ENCODE measurements at regions not wholly inside any gene's neighbourhood (a gene's known extent, or its start where the extent isn't known, plus 50 kb on each side); places are given as distances from the start of the nearest gene placed in this dataset.

GRCh38 chr10:6780008-6780677 lies 200.1 kb upstream of the PRKCQ start:
- Histone ChIP-seq H3K4me3 (ENCODE audit: low read length in 2 of 2) (no peak overlapping the region), H3K27ac (ENCODE audit: low read length) (no peak overlapping the region), H3K9me3 (ENCODE audit: control insufficient read depth in 2 of 2, low read length in 2 of 2) (no peaks in the 10 kb centered on the region), H3K36me3 (ENCODE audit: control insufficient read depth in 2 of 2, insufficient read depth in 2 of 2, low read length in 2 of 2) (no peaks in the 10 kb centered on the region), H3K9ac (ENCODE audit: low read length in 2 of 2) (no peak overlapping the region), H3K27me3 (ENCODE audit: control insufficient read depth in 1 of 2, insufficient read depth in 2 of 2, low read length in 2 of 2) (peaks cover 0 to 2% of the 10 kb centered on the region in 2 donors), H3K4me1 (ENCODE audit: control insufficient read depth, insufficient read depth, low read length) (no peaks in the 10 kb centered on the region)

- no peak overlapping the region for H3K9ac ChIP-seq (ENCODE audit: low read length in 2 of 2)
- peaks cover 0 to 2% of the 10 kb centered on the region in 2 donors for H3K27me3 ChIP-seq (ENCODE audit: control insufficient read depth in 1 of 2, insufficient read depth in 2 of 2, low read length in 2 of 2)
- no peak overlapping the region for H3K27ac ChIP-seq (ENCODE audit: low read length)
- H3K36me3 ChIP-seq (ENCODE audit: control insufficient read depth in 2 of 2, insufficient read depth in 2 of 2, low read length in 2 of 2) = no peaks in the 10 kb centered on the region
- no peaks in the 10 kb centered on the region for H3K9me3 ChIP-seq (ENCODE audit: control insufficient read depth in 2 of 2, low read length in 2 of 2)
- no peaks in the 10 kb centered on the region for H3K4me1 ChIP-seq (ENCODE audit: control insufficient read depth, insufficient read depth, low read length)
- no peak overlapping the region for H3K4me3 ChIP-seq (ENCODE audit: low read length in 2 of 2)
Observed at GRCh38 chr10:6778992-6779701, 199.1 kb upstream of the PRKCQ start.

- no peaks in the 10 kb centered on the region for H3K9me3 ChIP-seq (ENCODE audit: control insufficient read depth in 2 of 2, low read length in 2 of 2)
- H3K9ac ChIP-seq (ENCODE audit: low read length in 2 of 2) = no peak overlapping the region
- H3K27ac ChIP-seq (ENCODE audit: low read length) = no peak overlapping the region
- no peaks in the 10 kb centered on the region for H3K36me3 ChIP-seq (ENCODE audit: control insufficient read depth in 2 of 2, insufficient read depth in 2 of 2, low read length in 2 of 2)
- peaks cover 0 to 2% of the 10 kb centered on the region in 2 donors for H3K27me3 ChIP-seq (ENCODE audit: control insufficient read depth in 1 of 2, insufficient read depth in 2 of 2, low read length in 2 of 2)
- no peak overlapping the region for H3K4me3 ChIP-seq (ENCODE audit: low read length in 2 of 2)
- H3K4me1 ChIP-seq (ENCODE audit: control insufficient read depth, insufficient read depth, low read length) = no peaks in the 10 kb centered on the region
Observed at GRCh38 chr10:6776170-6776569, 196.1 kb upstream of the PRKCQ start.

GRCh38 chr10:6774406-6774805 lies 194.3 kb upstream of the PRKCQ start:
- H3K27me3 ChIP-seq (ENCODE audit: control insufficient read depth in 1 of 2, insufficient read depth in 2 of 2, low read length in 2 of 2) = peaks cover 0 to 2% of the 10 kb centered on the region in 2 donors
- no peak overlapping the region for H3K27ac ChIP-seq (ENCODE audit: low read length)
- H3K4me3 ChIP-seq (ENCODE audit: low read length in 2 of 2) = no peak overlapping the region
- H3K9me3 ChIP-seq (ENCODE audit: control insufficient read depth in 2 of 2, low read length in 2 of 2) = peaks cover 5 to 6% of the 10 kb centered on the region in 2 donors
- no peaks in the 10 kb centered on the region for H3K4me1 ChIP-seq (ENCODE audit: control insufficient read depth, insufficient read depth, low read length)
- H3K36me3 ChIP-seq (ENCODE audit: control insufficient read depth in 2 of 2, insufficient read depth in 2 of 2, low read length in 2 of 2) = no peaks in the 10 kb centered on the region
- no peak overlapping the region for H3K9ac ChIP-seq (ENCODE audit: low read length in 2 of 2)

GRCh38 chr10:6771331-6771730 lies 191.3 kb upstream of the PRKCQ start:
- Histone ChIP-seq H3K4me3 (ENCODE audit: low read length in 2 of 2) (no peak overlapping the region), H3K27me3 (ENCODE audit: control insufficient read depth in 1 of 2, insufficient read depth in 2 of 2, low read length in 2 of 2) (peaks cover 0 to 2% of the 10 kb centered on the region in 2 donors), H3K9ac (ENCODE audit: low read length in 2 of 2) (no peak overlapping the region), H3K36me3 (ENCODE audit: control insufficient read depth in 2 of 2, insufficient read depth in 2 of 2, low read length in 2 of 2) (no peaks in the 10 kb centered on the region), H3K27ac (ENCODE audit: low read length) (no peak overlapping the region), H3K9me3 (ENCODE audit: control insufficient read depth in 2 of 2, low read length in 2 of 2) (peaks cover 5 to 6% of the 10 kb centered on the region in 2 donors), H3K4me1 (ENCODE audit: control insufficient read depth, insufficient read depth, low read length) (no peaks in the 10 kb centered on the region)

- H3K27me3 ChIP-seq (ENCODE audit: control insufficient read depth in 1 of 2, insufficient read depth in 2 of 2, low read length in 2 of 2) = peaks cover 0 to 2% of the 10 kb centered on the region in 2 donors
- H3K36me3 ChIP-seq (ENCODE audit: control insufficient read depth in 2 of 2, insufficient read depth in 2 of 2, low read length in 2 of 2) = no peaks in the 10 kb centered on the region
- H3K27ac ChIP-seq (ENCODE audit: low read length) = no peak overlapping the region
- no peaks in the 10 kb centered on the region for H3K4me1 ChIP-seq (ENCODE audit: control insufficient read depth, insufficient read depth, low read length)
- no peak overlapping the region for H3K4me3 ChIP-seq (ENCODE audit: low read length in 2 of 2)
- H3K9ac ChIP-seq (ENCODE audit: low read length in 2 of 2) = no peak overlapping the region
- peaks cover 5 to 6% of the 10 kb centered on the region in 2 donors for H3K9me3 ChIP-seq (ENCODE audit: control insufficient read depth in 2 of 2, low read length in 2 of 2)
Observed at GRCh38 chr10:6770846-6771245, 190.8 kb upstream of the PRKCQ start.

- H3K4me1 ChIP-seq (ENCODE audit: control insufficient read depth, insufficient read depth, low read length) = no peaks in the 10 kb centered on the region
- no peak overlapping the region for H3K27ac ChIP-seq (ENCODE audit: low read length)
- no peak overlapping the region for H3K4me3 ChIP-seq (ENCODE audit: low read length in 2 of 2)
- H3K27me3 ChIP-seq (ENCODE audit: control insufficient read depth in 1 of 2, insufficient read depth in 2 of 2, low read length in 2 of 2) = peaks cover 0 to 2% of the 10 kb centered on the region in 2 donors
- H3K9ac ChIP-seq (ENCODE audit: low read length in 2 of 2) = no peak overlapping the region
- peaks cover 5 to 6% of the 10 kb centered on the region in 2 donors for H3K9me3 ChIP-seq (ENCODE audit: control insufficient read depth in 2 of 2, low read length in 2 of 2)
- H3K36me3 ChIP-seq (ENCODE audit: control insufficient read depth in 2 of 2, insufficient read depth in 2 of 2, low read length in 2 of 2) = no peaks in the 10 kb centered on the region
Observed at GRCh38 chr10:6769704-6770417, 189.8 kb upstream of the PRKCQ start.

GRCh38 chr10:6766131-6766801 lies 186.2 kb upstream of the PRKCQ start:
- peaks cover 8 to 9% of the 10 kb centered on the region in 2 donors for H3K9me3 ChIP-seq (ENCODE audit: control insufficient read depth in 2 of 2, low read length in 2 of 2)
- no peak overlapping the region for H3K9ac ChIP-seq (ENCODE audit: low read length in 2 of 2)
- H3K36me3 ChIP-seq (ENCODE audit: control insufficient read depth in 2 of 2, insufficient read depth in 2 of 2, low read length in 2 of 2) = no peaks in the 10 kb centered on the region
- H3K4me3 ChIP-seq (ENCODE audit: low read length in 2 of 2) = no peak overlapping the region
- peaks cover 0 to 3% of the 10 kb centered on the region in 2 donors for H3K27me3 ChIP-seq (ENCODE audit: control insufficient read depth in 1 of 2, insufficient read depth in 2 of 2, low read length in 2 of 2)
- H3K27ac ChIP-seq (ENCODE audit: low read length) = no peak overlapping the region
- no peaks in the 10 kb centered on the region for H3K4me1 ChIP-seq (ENCODE audit: control insufficient read depth, insufficient read depth, low read length)

GRCh38 chr10:6763423-6763822 lies 183.3 kb upstream of the PRKCQ start:
- Histone ChIP-seq H3K36me3 (ENCODE audit: control insufficient read depth in 2 of 2, insufficient read depth in 2 of 2, low read length in 2 of 2) (no peaks in the 10 kb centered on the region), H3K27me3 (ENCODE audit: control insufficient read depth in 1 of 2, insufficient read depth in 2 of 2, low read length in 2 of 2) (peaks cover 3% of the 10 kb centered on the region in 2 donors), H3K9me3 (ENCODE audit: control insufficient read depth in 2 of 2, low read length in 2 of 2) (peaks cover 2 to 13% of the 10 kb centered on the region in 2 donors), H3K27ac (ENCODE audit: low read length) (no peak overlapping the region), H3K4me1 (ENCODE audit: control insufficient read depth, insufficient read depth, low read length) (no peaks in the 10 kb centered on the region), H3K9ac (ENCODE audit: low read length in 2 of 2) (no peak overlapping the region), H3K4me3 (ENCODE audit: low read length in 2 of 2) (no peak overlapping the region)

GRCh38 chr10:6763001-6763400 lies 182.9 kb upstream of the PRKCQ start:
- H3K4me3 ChIP-seq (ENCODE audit: low read length in 2 of 2) = no peak overlapping the region
- no peak overlapping the region for H3K9ac ChIP-seq (ENCODE audit: low read length in 2 of 2)
- no peak overlapping the region for H3K27ac ChIP-seq (ENCODE audit: low read length)
- H3K36me3 ChIP-seq (ENCODE audit: control insufficient read depth in 2 of 2, insufficient read depth in 2 of 2, low read length in 2 of 2) = no peaks in the 10 kb centered on the region
- no peaks in the 10 kb centered on the region for H3K4me1 ChIP-seq (ENCODE audit: control insufficient read depth, insufficient read depth, low read length)
- H3K9me3 ChIP-seq (ENCODE audit: control insufficient read depth in 2 of 2, low read length in 2 of 2) = peaks cover 2 to 13% of the 10 kb centered on the region in 2 donors
- peaks cover 3 to 5% of the 10 kb centered on the region in 2 donors for H3K27me3 ChIP-seq (ENCODE audit: control insufficient read depth in 1 of 2, insufficient read depth in 2 of 2, low read length in 2 of 2)
